ENCODE measurements at regions not wholly inside any gene's neighbourhood (a gene's known extent, or its start where the extent isn't known, plus 50 kb on each side); places are given as distances from the start of the nearest gene placed in this dataset.

DNA sequence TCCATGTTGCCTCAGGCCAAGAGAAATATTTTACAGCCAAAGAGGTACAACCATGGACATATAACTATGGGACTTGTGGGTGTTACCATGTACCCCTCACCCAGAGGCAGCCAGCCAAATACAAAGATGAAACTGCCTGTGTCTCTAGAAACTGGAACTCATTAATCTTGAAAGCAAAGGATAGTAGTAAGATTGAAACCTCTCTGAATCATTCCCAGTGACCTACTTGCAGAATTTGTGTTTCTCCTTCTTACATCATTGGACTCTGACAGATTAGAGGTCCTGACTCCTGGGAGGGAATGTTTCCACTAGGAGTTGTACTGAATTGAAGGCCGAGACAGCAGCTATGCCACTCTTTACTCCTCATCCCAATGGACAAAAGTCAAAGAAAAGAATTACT, 257.4 kb upstream of the UBASH3B start:
- TF ChIP-seq, protein P1, sequence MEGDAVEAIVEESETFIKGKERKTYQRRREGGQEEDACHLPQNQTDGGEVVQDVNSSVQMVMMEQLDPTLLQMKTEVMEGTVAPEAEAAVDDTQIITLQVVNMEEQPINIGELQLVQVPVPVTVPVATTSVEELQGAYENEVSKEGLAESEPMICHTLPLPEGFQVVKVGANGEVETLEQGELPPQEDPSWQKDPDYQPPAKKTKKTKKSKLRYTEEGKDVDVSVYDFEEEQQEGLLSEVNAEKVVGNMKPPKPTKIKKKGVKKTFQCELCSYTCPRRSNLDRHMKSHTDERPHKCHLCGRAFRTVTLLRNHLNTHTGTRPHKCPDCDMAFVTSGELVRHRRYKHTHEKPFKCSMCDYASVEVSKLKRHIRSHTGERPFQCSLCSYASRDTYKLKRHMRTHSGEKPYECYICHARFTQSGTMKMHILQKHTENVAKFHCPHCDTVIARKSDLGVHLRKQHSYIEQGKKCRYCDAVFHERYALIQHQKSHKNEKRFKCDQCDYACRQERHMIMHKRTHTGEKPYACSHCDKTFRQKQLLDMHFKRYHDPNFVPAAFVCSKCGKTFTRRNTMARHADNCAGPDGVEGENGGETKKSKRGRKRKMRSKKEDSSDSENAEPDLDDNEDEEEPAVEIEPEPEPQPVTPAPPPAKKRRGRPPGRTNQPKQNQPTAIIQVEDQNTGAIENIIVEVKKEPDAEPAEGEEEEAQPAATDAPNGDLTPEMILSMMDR (IDR thresholded peaks at IDR 0.05): no peak
- no peak for TF ChIP-seq POLR2A (IDR thresholded peaks at IDR 0.05)

All from testis (tissue), 2 donors.